ENCODE measurements at regions not wholly inside any gene's neighbourhood (a gene's known extent, or its start where the extent isn't known, plus 50 kb on each side); places are given as distances from the start of the nearest gene placed in this dataset.

DNA sequence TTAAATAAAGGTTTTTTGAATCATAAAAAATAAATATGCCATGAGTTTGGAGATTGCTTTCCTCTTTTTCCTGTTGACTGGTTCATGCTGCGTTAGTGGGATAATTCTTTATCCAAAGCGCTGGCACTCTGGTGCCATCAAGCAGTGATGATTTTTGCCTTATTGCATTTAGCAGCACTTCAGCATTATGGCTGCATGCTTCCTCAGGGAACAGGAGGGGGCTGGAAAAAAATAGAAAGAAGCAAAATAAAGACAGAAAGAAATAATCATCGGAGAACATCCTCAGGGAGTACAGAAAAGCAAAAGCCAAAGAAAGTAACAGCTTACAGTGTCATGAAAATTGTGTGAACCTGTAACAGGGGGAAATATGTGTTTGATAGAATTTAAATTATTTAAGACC lies 1408.2 kb upstream of the PIK3C3 start:
- H3K27ac ChIP-seq (ENCODE audit: insufficient read depth, low read depth, low read length) = no peak overlapping the region
- no peaks in the 10 kb centered on the region for H3K36me3 ChIP-seq (ENCODE audit: control insufficient read depth in 2 of 2, extremely low read depth in 1 of 2, insufficient read depth in 2 of 2, low read length in 2 of 2)
- H3K4me3 ChIP-seq (replicated peaks in 1 of 3; ENCODE audit: insufficient read depth in 1 of 3, low read depth in 1 of 3, low read length in 3 of 3) = no peak overlapping the region
- H3K4me2 ChIP-seq (ENCODE audit: insufficient read depth, low read length) = no peak overlapping the region
- FAIRE-seq (no peak), DNase-seq (ENCODE audit: low read depth, low spot score) (no peak)
- BruUV-seq (replicated peaks) = no TSS peak
- peaks cover 2% of the 10 kb centered on the region for H3K9me3 ChIP-seq (replicated peaks; ENCODE audit: control insufficient read depth, insufficient read depth, low read length)
- no peaks in the 10 kb centered on the region for H3K4me1 ChIP-seq (ENCODE audit: control insufficient read depth, extremely low read depth, insufficient read depth, low read length)
- H3K27me3 ChIP-seq (ENCODE audit: control insufficient read depth in 2 of 2, insufficient read depth in 2 of 2, low read length in 2 of 2) = no peaks in the 10 kb centered on the region
- no peaks in the 10 kb centered on the region for H3K79me2 ChIP-seq (ENCODE audit: control insufficient read depth, insufficient read depth, low read length)
- no peak overlapping the region for H2AFZ ChIP-seq (ENCODE audit: low read depth, low read length)
- TF ChIP-seq JUN (IDR thresholded peaks at IDR 0.05; ENCODE audit: borderline replicate concordance, insufficient read depth, insufficient read length, low read depth) = no peak
- no peak for TF ChIP-seq POLR2A (IDR thresholded peaks at IDR 0.05; ENCODE audit: low read depth, low read length)
- TF ChIP-seq EZH2 (IDR thresholded peaks at IDR 0.05; ENCODE audit: borderline replicate concordance, low read depth, low read length, severe bottlenecking) = no peak
- no peak for TF ChIP-seq FOS (IDR thresholded peaks at IDR 0.05; ENCODE audit: borderline replicate concordance, insufficient read depth, low read length)
- TF ChIP-seq GATA2 (IDR thresholded peaks at IDR 0.05; ENCODE audit: insufficient read depth, insufficient read length, low read depth, low read length) = no peak
- TF ChIP-seq, protein P1, sequence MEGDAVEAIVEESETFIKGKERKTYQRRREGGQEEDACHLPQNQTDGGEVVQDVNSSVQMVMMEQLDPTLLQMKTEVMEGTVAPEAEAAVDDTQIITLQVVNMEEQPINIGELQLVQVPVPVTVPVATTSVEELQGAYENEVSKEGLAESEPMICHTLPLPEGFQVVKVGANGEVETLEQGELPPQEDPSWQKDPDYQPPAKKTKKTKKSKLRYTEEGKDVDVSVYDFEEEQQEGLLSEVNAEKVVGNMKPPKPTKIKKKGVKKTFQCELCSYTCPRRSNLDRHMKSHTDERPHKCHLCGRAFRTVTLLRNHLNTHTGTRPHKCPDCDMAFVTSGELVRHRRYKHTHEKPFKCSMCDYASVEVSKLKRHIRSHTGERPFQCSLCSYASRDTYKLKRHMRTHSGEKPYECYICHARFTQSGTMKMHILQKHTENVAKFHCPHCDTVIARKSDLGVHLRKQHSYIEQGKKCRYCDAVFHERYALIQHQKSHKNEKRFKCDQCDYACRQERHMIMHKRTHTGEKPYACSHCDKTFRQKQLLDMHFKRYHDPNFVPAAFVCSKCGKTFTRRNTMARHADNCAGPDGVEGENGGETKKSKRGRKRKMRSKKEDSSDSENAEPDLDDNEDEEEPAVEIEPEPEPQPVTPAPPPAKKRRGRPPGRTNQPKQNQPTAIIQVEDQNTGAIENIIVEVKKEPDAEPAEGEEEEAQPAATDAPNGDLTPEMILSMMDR (IDR thresholded peaks at IDR 0.05; ENCODE audit: extremely low read depth in 1 of 2, insufficient read depth in 1 of 2, low read depth in 1 of 2, low read length in 2 of 2) = no peak
- no peak for TF ChIP-seq POLR2AphosphoS5 (IDR thresholded peaks at IDR 0.05; ENCODE audit: insufficient read depth, low read depth, low read length)
- no peak for TF ChIP-seq MYC (IDR thresholded peaks at IDR 0.05; ENCODE audit: low read depth, low read length)
- TF ChIP-seq, protein P2, sequence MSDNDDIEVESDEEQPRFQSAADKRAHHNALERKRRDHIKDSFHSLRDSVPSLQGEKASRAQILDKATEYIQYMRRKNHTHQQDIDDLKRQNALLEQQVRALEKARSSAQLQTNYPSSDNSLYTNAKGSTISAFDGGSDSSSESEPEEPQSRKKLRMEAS (IDR thresholded peaks at IDR 0.05; ENCODE audit: insufficient read depth, insufficient read length) = no peak
- H3K9me1 ChIP-seq (replicated peaks; ENCODE audit: control insufficient read depth, extremely low read depth, insufficient read depth, low read length) = no peaks in the 10 kb centered on the region
- dilution Hi-C loops (cut with MboI; ENCODE audit: extremely low pct_ligation_motif_present, low sequenced_read_pairs) (no loop called here), intact Hi-C loops (cut with micrococcal nuclease) (no loop called here)
- no peaks in the 10 kb centered on the region for H4K20me1 ChIP-seq (replicated peaks; ENCODE audit: control insufficient read depth, extremely low read depth, insufficient read depth, low read length)
- CTCF ChIA-PET = no interaction called here
- no peak overlapping the region for H3K9ac ChIP-seq (replicated peaks; ENCODE audit: extremely low read depth, insufficient read depth, low read length)
- POLR2A ChIA-PET = no interaction called here

Measured in endothelial cell of umbilical vein (primary cell).